AG08395 (cell line): ENCODE measurements at regions not wholly inside any gene's neighbourhood (a gene's known extent, or its start where the extent isn't known, plus 50 kb on each side); places are given as distances from the start of the nearest gene placed in this dataset.

Experiments
- DNase-seq: peaks from one replicate; pipeline ENCODE4 v3.0.0; 2012; ENCODE audit warnings: mixed read lengths, low spot score

GRCh38 chr3:178059119-178059518 lies 477.1 kb upstream of the KCNMB2 start:
- no peak for DNase-seq

- peak; percentile 19 for DNase-seq
These were observed 476.4 kb upstream of the KCNMB2 start for GRCh38 chr3:178059836-178060235.

- DNase-seq = peak; percentile 71
These were observed 475.8 kb upstream of the KCNMB2 start for GRCh38 chr3:178060407-178060806.

GRCh38 chr3:178062126-178062525 lies 474.1 kb upstream of the KCNMB2 start:
- DNase-seq = no peak

- DNase-seq = peak; percentile 37
These were observed 472.8 kb upstream of the KCNMB2 start for GRCh38 chr3:178063461-178063860.

GRCh38 chr3:178067721-178068120 lies 468.5 kb upstream of the KCNMB2 start:
- DNase-seq = no peak

GRCh38 chr3:178072391-178073305 lies 463.6 kb upstream of the KCNMB2 start:
- no peak for DNase-seq

- DNase-seq = no peak
These were observed 462.9 kb upstream of the KCNMB2 start for GRCh38 chr3:178073366-178073765.

GRCh38 chr3:178075344-178075743 lies 460.9 kb upstream of the KCNMB2 start:
- DNase-seq = no peak

GRCh38 chr3:178078953-178079352 lies 457.3 kb upstream of the KCNMB2 start:
- DNase-seq = no peak

GRCh38 chr3:178079966-178080365 lies 456.3 kb upstream of the KCNMB2 start:
- no peak for DNase-seq

- DNase-seq = no peak
These were observed 453.8 kb upstream of the KCNMB2 start for GRCh38 chr3:178082326-178082906.

- DNase-seq = no peak
These were observed 452.1 kb upstream of the KCNMB2 start for GRCh38 chr3:178083906-178084866.

- DNase-seq = peak; percentile 69
These were observed 451.1 kb upstream of the KCNMB2 start for GRCh38 chr3:178084938-178085816.

- DNase-seq = no peak
These were observed 450.5 kb upstream of the KCNMB2 start for GRCh38 chr3:178085817-178086123.

GRCh38 chr3:178086144-178086825 lies 450.0 kb upstream of the KCNMB2 start:
- no peak for DNase-seq

- no peak for DNase-seq
These were observed 448.9 kb upstream of the KCNMB2 start for GRCh38 chr3:178087376-178087775.

GRCh38 chr3:178088963-178089362 lies 447.3 kb upstream of the KCNMB2 start:
- no peak for DNase-seq

GRCh38 chr3:178090899-178091298 lies 445.3 kb upstream of the KCNMB2 start:
- no peak for DNase-seq

GRCh38 chr3:178095522-178095921 lies 440.7 kb upstream of the KCNMB2 start:
- DNase-seq = no peak

- no peak for DNase-seq
These were observed 439.3 kb upstream of the KCNMB2 start for GRCh38 chr3:178096955-178097354.
